SK-N-MC (cell line): ENCODE measurements at regions not wholly inside any gene's neighbourhood (a gene's known extent, or its start where the extent isn't known, plus 50 kb on each side); places are given as distances from the start of the nearest gene placed in this dataset.

Source experiments
- EZH2 ChIP-seq: fragments of 200-600 bp; sonication (generic); IDR thresholded peaks from one replicate; pipeline ENCODE4 v1.6.1; 2017; ENCODE audit warnings: antibody characterized with exemption
- POLR2AphosphoS5 ChIP-seq: IDR thresholded peaks from 2 replicates; pipeline ENCODE4 v1.6.1; 2012; ENCODE audit warnings: mild to moderate bottlenecking, low read depth, low read length, borderline replicate concordance

DNA sequence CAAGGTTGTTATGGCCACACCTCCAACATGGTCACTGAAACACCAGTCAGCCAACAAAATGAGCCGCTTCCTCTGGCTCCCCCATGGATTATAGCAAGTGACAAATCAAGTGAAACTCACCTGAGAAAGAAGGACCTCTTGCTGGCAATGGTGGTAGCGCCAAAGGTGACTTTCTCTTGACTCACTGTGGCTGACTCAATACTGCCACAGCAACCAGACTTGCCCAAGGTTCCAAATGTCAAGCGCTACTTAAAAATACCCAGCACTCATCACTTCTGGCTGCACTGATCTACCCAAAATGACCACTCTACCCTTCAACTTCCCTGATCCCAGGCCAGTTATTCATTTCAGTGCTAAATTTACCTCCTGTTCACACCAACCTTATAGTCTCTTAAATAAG lies 495.5 kb downstream of the FOXO1 start:
- TF ChIP-seq POLR2AphosphoS5 (no peak), EZH2 (no peak)
